ENCODE measurements at regions not wholly inside any gene's neighbourhood (a gene's known extent, or its start where the extent isn't known, plus 50 kb on each side); places are given as distances from the start of the nearest gene placed in this dataset.

- DNase-seq (ENCODE audit: low spot score): no peak
These were observed 425.0 kb upstream of the ID2 start for GRCh38 chr2:8256905-8257304.

- DNase-seq (ENCODE audit: low spot score): no peak
These were observed 424.4 kb upstream of the ID2 start for GRCh38 chr2:8257502-8257901.

GRCh38 chr2:8258406-8258805, 423.4 kb upstream of the ID2 start:
- DNase-seq (ENCODE audit: low spot score): no peak

- no peak for DNase-seq (ENCODE audit: low spot score)
These were observed 422.6 kb upstream of the ID2 start for GRCh38 chr2:8259106-8259840.

GRCh38 chr2:8259841-8260178, 422.0 kb upstream of the ID2 start:
- DNase-seq (ENCODE audit: low spot score): no peak

GRCh38 chr2:8260213-8260612, 421.6 kb upstream of the ID2 start:
- no peak for DNase-seq (ENCODE audit: low spot score)

GRCh38 chr2:8263901-8264300, 418.0 kb upstream of the ID2 start:
- DNase-seq (ENCODE audit: low spot score): no peak

- DNase-seq (ENCODE audit: low spot score): no peak
These were observed 416.9 kb upstream of the ID2 start for GRCh38 chr2:8264981-8265380.

GRCh38 chr2:8265476-8266226, 416.2 kb upstream of the ID2 start:
- DNase-seq (ENCODE audit: low spot score): no peak

GRCh38 chr2:8266563-8266962, 415.3 kb upstream of the ID2 start:
- no peak for DNase-seq (ENCODE audit: low spot score)

- no peak for DNase-seq (ENCODE audit: low spot score)
These were observed 414.8 kb upstream of the ID2 start for GRCh38 chr2:8267048-8267447.

GRCh38 chr2:8267721-8268120, 414.1 kb upstream of the ID2 start:
- no peak for DNase-seq (ENCODE audit: low spot score)

- DNase-seq (ENCODE audit: low spot score): no peak
These were observed 413.6 kb upstream of the ID2 start for GRCh38 chr2:8268172-8268783.

- DNase-seq (ENCODE audit: low spot score): no peak
These were observed 411.2 kb upstream of the ID2 start for GRCh38 chr2:8270699-8271098.

- no peak for DNase-seq (ENCODE audit: low spot score)
These were observed 410.4 kb upstream of the ID2 start for GRCh38 chr2:8271461-8271860.

GRCh38 chr2:8276026-8276425, 405.8 kb upstream of the ID2 start:
- no peak for DNase-seq (ENCODE audit: low spot score)

GRCh38 chr2:8277921-8278571, 403.8 kb upstream of the ID2 start:
- no peak for DNase-seq (ENCODE audit: low spot score)

- DNase-seq (ENCODE audit: low spot score): no peak
These were observed 403.0 kb upstream of the ID2 start for GRCh38 chr2:8278709-8279354.

GRCh38 chr2:8279506-8279905, 402.4 kb upstream of the ID2 start:
- no peak for DNase-seq (ENCODE audit: low spot score)

GRCh38 chr2:8281234-8281633, 400.6 kb upstream of the ID2 start:
- DNase-seq (ENCODE audit: low spot score): no peak

- DNase-seq (ENCODE audit: low spot score): no peak
These were observed 399.7 kb upstream of the ID2 start for GRCh38 chr2:8281950-8282857.

Measured in HuH-7.5 (cell line).